HL-60 (cell line): ENCODE measurements at regions not wholly inside any gene's neighbourhood (a gene's known extent, or its start where the extent isn't known, plus 50 kb on each side); places are given as distances from the start of the nearest gene placed in this dataset.

Source experiments
- DNase-seq, 2 experiments: peaks; one replicate each; pipeline ENCODE4 v3.0.0-alpha.2; 2010 to 2020; ENCODE audit warnings: low read depth in 1 of 2, low spot score in 1 of 2
- H3K27ac ChIP-seq: fragments of 250-450 bp; sonication (Bioruptor Pico); replicated peaks from 2 replicates; pipeline ENCODE4 v1.5.1; 2020; ENCODE audit warnings: mild to moderate bottlenecking, moderate library complexity
- H3K27me3 ChIP-seq: fragments of 250-450 bp; sonication (Bioruptor Pico); 2 replicates; pipeline ENCODE4 v1.5.1; 2021; ENCODE audit warnings: mild to moderate bottlenecking, moderate library complexity; ENCODE audit not compliant: insufficient read depth, poor library complexity, severe bottlenecking
- H3K4me3 ChIP-seq: replicated peaks from 2 replicates; pipeline ENCODE4 v1.5.1; 2011; ENCODE audit warnings: mild to moderate bottlenecking, control low read depth, low read length; ENCODE audit not compliant: insufficient read depth
- CTCF ChIP-seq: IDR thresholded peaks from one replicate; pipeline ENCODE4 v1.5.1; 2011; ENCODE audit warnings: low read length, control low read depth, inconsistent platforms; ENCODE audit not compliant: insufficient read depth
- GABPA ChIP-seq: IDR thresholded peaks from 2 replicates; pipeline ENCODE4 v1.6.1; 2012; ENCODE audit warnings: low read depth
- POLR2AphosphoS5 ChIP-seq: IDR thresholded peaks from 2 replicates; pipeline ENCODE4 v1.6.1; 2012; ENCODE audit warnings: low read depth
- SPI1 ChIP-seq: IDR thresholded peaks from 2 replicates; pipeline ENCODE4 v1.6.1; 2012; ENCODE audit warnings: low read depth, mild to moderate bottlenecking, borderline replicate concordance
- TF ChIP-seq, protein P1 (sequence below): IDR thresholded peaks from 2 replicates; pipeline ENCODE4 v1.6.1; 2012; ENCODE audit warnings: low read depth; ENCODE audit not compliant: insufficient replicate concordance

- H3K27me3 ChIP-seq = no peaks in the 10 kb centered on the region
- H3K4me3 ChIP-seq = no peak overlapping the region
- TF ChIP-seq POLR2AphosphoS5 (no peak), SPI1 (no peak), GABPA (no peak), CTCF (no peak)
- TF ChIP-seq, protein P1, sequence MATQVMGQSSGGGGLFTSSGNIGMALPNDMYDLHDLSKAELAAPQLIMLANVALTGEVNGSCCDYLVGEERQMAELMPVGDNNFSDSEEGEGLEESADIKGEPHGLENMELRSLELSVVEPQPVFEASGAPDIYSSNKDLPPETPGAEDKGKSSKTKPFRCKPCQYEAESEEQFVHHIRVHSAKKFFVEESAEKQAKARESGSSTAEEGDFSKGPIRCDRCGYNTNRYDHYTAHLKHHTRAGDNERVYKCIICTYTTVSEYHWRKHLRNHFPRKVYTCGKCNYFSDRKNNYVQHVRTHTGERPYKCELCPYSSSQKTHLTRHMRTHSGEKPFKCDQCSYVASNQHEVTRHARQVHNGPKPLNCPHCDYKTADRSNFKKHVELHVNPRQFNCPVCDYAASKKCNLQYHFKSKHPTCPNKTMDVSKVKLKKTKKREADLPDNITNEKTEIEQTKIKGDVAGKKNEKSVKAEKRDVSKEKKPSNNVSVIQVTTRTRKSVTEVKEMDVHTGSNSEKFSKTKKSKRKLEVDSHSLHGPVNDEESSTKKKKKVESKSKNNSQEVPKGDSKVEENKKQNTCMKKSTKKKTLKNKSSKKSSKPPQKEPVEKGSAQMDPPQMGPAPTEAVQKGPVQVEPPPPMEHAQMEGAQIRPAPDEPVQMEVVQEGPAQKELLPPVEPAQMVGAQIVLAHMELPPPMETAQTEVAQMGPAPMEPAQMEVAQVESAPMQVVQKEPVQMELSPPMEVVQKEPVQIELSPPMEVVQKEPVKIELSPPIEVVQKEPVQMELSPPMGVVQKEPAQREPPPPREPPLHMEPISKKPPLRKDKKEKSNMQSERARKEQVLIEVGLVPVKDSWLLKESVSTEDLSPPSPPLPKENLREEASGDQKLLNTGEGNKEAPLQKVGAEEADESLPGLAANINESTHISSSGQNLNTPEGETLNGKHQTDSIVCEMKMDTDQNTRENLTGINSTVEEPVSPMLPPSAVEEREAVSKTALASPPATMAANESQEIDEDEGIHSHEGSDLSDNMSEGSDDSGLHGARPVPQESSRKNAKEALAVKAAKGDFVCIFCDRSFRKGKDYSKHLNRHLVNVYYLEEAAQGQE = no peak
- H3K27ac ChIP-seq = no peak overlapping the region
- no peak for DNase-seq
Measured at GRCh38 chr22:34080433-34080832, 160.2 kb upstream of the LARGE1 start.

DNA sequence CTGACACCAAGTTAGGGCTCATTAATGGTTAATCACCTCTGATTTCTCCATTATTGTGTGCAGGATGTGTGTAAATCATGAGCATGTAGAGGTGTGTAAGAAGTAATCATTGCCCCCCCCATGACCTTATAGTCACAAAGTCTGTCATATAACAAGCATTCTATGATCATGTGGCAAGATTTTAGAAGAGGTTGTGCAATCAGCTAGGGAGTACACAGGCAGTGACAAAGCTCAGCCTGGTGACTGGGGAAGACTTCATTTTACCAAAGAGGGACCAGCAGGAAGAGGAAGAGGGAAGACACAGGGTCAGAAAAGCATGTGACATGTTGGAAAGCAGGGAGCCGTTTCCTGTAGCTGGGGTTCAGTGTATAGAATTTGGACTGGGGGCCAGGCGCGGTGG is 176.5 kb upstream of the LARGE1 start:
- Histone ChIP-seq H3K27me3 (no peaks in the 10 kb centered on the region), H3K27ac (no peak overlapping the region), H3K4me3 (no peak overlapping the region)
- no peak for DNase-seq
- no peak for TF ChIP-seq GABPA
- no peak for TF ChIP-seq CTCF
- TF ChIP-seq, protein P1 = no peak
- no peak for TF ChIP-seq SPI1
- TF ChIP-seq POLR2AphosphoS5 = no peak

DNA sequence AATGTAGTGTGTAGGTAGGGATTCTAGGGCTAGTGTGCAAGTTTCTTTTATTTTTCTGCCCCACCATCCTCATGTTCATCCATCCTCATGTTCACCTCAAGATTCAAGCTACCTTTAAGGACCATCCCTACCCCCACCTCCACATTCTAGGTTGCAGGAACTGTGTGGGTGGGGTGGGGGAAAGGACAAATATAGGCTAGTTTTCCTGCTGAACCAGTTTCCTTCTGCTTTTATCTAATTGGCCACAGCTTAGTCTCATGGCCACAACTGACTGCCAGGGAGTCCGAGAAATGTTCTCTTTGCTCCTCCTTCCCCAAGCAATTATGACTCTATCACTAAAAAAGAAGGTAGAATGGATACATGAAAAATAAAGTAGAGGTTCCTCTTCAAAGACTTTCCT is 179.0 kb upstream of the LARGE1 start:
- TF ChIP-seq CTCF = no peak
- TF ChIP-seq, protein P1 = no peak
- TF ChIP-seq GABPA = no peak
- no peak for TF ChIP-seq POLR2AphosphoS5
- no peaks in the 10 kb centered on the region for H3K27me3 ChIP-seq
- no peak overlapping the region for H3K4me3 ChIP-seq
- no peak overlapping the region for H3K27ac ChIP-seq
- DNase-seq = no peak
